AG09319 (cell line): ENCODE measurements at regions not wholly inside any gene's neighbourhood (a gene's known extent, or its start where the extent isn't known, plus 50 kb on each side); places are given as distances from the start of the nearest gene placed in this dataset.

Source experiments
- DNase-seq: peaks from one replicate; pipeline ENCODE4 v3.0.0-alpha.2; 2010; ENCODE audit warnings: low read depth; ENCODE audit errors: extremely low read depth
- TF ChIP-seq, protein P1 (sequence below): IDR thresholded peaks from 2 replicates; pipeline ENCODE4 v1.5.1; 2011; ENCODE audit warnings: low read depth, mild to moderate bottlenecking, inconsistent platforms, low read length, moderate library complexity

DNA sequence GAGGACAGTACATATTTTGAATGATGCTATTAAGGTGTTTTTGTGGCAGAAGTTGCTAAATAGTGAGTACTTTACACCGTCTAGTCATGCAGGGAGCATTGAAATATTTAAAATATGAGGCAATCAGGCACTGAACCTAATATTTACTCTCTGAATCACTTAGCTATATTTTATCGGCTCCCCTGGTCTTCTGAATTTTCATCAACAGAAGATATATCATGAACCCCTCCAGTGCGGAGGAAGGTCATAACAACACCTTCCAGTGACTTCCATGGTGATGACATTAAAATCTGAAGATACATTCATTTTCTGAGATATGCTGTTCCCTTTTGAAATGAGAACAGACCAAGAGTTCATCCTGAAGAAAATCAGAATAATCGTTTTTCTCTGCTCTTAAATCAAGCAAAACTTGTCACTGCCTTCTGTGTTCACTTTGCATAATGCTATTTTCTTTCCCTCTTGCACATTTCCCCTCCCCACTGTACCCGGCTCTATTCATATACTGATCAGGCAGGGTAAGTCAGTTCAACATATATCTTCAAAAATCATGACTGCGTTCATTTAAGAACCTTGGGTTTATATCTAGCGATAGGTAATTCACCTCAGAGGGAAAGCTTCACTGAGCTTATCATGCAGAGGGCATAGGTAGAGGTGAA is 729.9 kb upstream of the GYPC start:
- no peak for DNase-seq
- TF ChIP-seq, protein P1, sequence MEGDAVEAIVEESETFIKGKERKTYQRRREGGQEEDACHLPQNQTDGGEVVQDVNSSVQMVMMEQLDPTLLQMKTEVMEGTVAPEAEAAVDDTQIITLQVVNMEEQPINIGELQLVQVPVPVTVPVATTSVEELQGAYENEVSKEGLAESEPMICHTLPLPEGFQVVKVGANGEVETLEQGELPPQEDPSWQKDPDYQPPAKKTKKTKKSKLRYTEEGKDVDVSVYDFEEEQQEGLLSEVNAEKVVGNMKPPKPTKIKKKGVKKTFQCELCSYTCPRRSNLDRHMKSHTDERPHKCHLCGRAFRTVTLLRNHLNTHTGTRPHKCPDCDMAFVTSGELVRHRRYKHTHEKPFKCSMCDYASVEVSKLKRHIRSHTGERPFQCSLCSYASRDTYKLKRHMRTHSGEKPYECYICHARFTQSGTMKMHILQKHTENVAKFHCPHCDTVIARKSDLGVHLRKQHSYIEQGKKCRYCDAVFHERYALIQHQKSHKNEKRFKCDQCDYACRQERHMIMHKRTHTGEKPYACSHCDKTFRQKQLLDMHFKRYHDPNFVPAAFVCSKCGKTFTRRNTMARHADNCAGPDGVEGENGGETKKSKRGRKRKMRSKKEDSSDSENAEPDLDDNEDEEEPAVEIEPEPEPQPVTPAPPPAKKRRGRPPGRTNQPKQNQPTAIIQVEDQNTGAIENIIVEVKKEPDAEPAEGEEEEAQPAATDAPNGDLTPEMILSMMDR: no peak

DNA sequence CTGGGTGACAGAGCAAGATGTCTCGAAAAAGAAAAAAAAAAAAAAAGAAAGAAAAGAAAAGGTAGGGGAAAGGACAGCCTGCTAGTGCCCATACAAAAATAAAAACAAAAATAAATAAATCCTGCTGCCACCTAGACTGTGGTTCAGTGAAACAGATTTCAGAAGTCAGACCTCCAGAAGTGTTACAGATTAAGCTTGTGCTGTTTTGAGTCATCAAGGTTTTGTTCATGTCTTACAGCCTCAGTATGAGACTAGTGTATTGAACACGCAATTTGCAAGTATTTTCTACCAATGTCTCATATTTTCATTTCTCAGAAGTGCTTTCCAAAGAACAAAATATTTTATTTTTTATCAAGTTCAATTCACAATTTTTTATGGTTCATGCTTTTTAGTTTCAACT is 720.4 kb upstream of the GYPC start:
- TF ChIP-seq, protein P1: no peak
- DNase-seq: no peak

DNA sequence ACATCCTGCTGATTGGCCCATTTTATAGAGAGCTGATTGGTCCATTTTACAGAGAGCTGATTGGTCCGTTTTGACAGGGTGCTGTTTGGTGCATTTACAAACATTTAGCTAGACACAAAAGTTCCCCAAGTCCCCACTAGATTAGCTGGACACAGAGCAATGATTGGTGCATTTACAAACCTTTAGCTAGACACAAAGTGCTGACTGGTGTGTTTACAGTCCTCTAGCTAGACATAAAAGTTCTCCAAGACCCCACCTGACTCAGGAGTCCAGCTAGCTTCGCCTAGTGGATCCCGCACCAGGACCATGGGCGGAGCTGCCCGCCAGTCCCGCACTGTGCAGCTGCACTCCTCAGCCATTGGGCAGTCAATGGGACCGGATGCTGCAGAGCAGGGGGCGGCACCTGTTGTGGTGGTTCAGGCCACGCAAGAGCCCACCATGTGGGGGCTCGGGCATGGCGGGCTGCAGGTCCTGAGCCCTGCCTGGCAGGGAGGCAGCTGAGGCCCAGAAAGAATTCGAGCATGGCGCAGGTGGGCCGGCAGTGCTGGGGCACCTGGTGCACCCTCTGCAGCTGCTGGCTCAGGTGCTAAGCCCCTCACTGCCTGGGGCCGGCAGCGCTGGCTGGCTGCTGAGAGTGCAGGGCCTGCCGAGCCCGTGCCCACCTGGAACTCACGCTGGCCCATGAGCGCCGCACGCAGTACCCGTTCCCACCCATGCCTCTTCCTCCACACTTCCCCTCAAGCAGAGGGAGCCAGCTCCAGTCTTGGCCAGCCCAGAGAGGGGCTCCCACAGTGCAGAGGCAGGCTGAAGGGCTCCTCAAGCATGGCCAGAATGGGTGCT is 713.2 kb upstream of the GYPC start:
- no peak for DNase-seq
- TF ChIP-seq, protein P1: no peak

DNA sequence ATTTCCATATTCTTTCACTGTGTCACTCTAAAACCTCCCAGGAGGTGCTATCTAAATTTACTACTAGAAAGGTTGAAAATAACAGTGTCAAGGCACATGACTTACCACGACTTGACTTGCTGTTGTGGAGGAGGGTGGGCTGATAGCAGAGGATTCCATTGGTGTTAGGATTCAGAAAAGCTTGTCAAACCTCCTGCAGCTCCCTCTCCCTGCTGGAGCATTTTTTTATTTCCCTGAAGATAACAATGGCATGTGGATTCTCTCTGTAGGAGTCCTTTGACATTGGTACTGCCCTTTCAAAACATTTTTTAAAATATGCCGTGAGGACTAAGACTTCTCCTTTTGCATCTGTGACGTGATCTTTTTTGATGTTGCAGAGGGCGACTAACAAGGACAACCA is 696.9 kb upstream of the GYPC start:
- TF ChIP-seq, protein P1: no peak
- no peak for DNase-seq

DNA sequence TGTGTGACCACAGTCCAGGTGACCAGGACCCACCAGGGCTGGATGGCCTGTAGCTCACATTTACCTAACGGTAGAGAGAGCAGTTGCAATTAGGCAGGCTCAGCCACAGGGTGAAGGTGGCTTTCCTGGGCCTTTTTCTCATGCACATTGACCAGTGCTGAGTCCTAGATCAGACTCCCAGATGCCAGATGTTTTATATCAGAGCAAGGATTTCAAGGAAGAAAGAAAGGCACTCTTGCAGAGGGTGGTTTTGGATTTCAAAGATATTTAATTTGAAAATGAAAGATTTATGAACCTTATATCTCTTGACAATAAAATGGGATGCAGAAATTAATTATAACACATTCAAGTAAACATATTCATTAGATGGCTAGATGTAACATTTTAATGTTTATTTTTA is 694.2 kb upstream of the GYPC start:
- DNase-seq: no peak
- TF ChIP-seq, protein P1: no peak

DNA sequence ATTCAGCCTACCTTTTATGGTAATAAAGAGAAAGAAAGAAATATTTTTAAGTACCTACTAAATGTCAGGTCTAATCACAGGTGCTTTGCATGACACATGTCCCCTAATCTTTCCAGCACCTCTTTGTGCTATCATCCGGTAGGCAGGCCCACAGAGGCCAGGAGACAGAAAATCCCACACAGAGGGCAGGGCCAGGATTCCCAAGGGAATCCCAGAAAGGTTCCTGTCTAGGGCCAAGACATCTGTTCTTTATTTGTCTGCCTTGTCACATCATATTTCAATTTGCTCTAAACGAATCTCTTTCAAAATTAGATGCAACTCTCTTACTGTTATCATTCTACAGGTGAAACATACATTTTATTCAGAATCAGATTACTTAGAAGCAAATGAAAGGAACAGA is 676.1 kb upstream of the GYPC start:
- DNase-seq: no peak
- TF ChIP-seq, protein P1: no peak

DNA sequence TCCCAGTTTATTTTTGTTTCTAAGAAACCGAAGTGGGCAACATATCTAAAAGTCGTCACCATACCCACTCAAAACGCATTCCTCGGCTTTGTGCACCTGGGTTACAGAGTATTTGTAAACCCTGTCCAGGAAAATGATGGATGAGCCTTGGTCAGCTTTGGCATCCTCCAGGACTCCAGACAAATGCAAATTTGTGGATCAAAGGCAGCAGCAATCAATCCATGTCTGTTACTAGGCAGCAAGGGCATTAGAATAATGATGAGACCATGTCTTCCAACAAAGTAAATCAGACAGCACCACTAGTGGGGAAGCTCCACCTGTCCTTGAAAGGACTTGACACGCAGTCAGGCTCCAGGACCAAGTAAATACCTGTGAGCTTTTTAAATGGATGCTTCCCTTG is 672.6 kb upstream of the GYPC start:
- TF ChIP-seq, protein P1: no peak
- DNase-seq: no peak
